ENCODE measurements at regions not wholly inside any gene's neighbourhood (a gene's known extent, or its start where the extent isn't known, plus 50 kb on each side); places are given as distances from the start of the nearest gene placed in this dataset.
A peak's percentile ranks its signal among the peaks of the same experiment; 100 is the strongest.

GRCh38 chr11:122308226-122308625 is 192.2 kb upstream of the BLID start:
- peaks cover 0 to 1% (median 0%) of the 10 kb centered on the region in 9 donors for H3K9me3 Mint-ChIP-seq
- POLR2A ChIA-PET, result no interaction called here
- ATAC-seq (no peak), DNase-seq (no peak)
- H3K36me3 Mint-ChIP-seq, result no peaks in the 10 kb centered on the region
- H3K27ac Mint-ChIP-seq, result no peak overlapping the region
- no peak overlapping the region for H3K4me3 Mint-ChIP-seq
- H3K27me3 Mint-ChIP-seq, result peaks cover 0 to 23% (median 7%) of the 10 kb centered on the region in 5 donors
- no peaks in the 10 kb centered on the region for H3K4me1 Mint-ChIP-seq

GRCh38 chr11:122307476-122308035 is 191.5 kb upstream of the BLID start:
- no peak overlapping the region for H3K27ac Mint-ChIP-seq
- no peaks in the 10 kb centered on the region for H3K4me1 Mint-ChIP-seq
- H3K4me3 Mint-ChIP-seq, result no peak overlapping the region
- ATAC-seq (no peak), DNase-seq (no peak)
- POLR2A ChIA-PET, result no interaction called here
- H3K27me3 Mint-ChIP-seq, result peaks cover 0 to 23% (median 7%) of the 10 kb centered on the region in 5 donors
- no peaks in the 10 kb centered on the region for H3K36me3 Mint-ChIP-seq
- H3K9me3 Mint-ChIP-seq, result peaks cover 0 to 1% (median 0%) of the 10 kb centered on the region in 9 donors

- DNase-seq (no peak), ATAC-seq (no peak)
- Mint-ChIP-seq H3K9me3 (peaks cover 0 to 1% (median 0%) of the 10 kb centered on the region in 9 donors), H3K4me1 (no peaks in the 10 kb centered on the region), H3K27ac (no peak overlapping the region), H3K4me3 (no peak overlapping the region), H3K36me3 (no peaks in the 10 kb centered on the region), H3K27me3 (peaks cover 0 to 23% (median 7%) of the 10 kb centered on the region in 5 donors)
- POLR2A ChIA-PET, result no interaction called here
Measured at GRCh38 chr11:122306831-122307391, 190.9 kb upstream of the BLID start.

- H3K4me1 Mint-ChIP-seq, result no peaks in the 10 kb centered on the region
- H3K4me3 Mint-ChIP-seq, result no peak overlapping the region
- no peak overlapping the region for H3K27ac Mint-ChIP-seq
- DNase-seq, result no peak
- peaks cover 0 to 23% (median 8%) of the 10 kb centered on the region in 5 donors for H3K27me3 Mint-ChIP-seq
- no peaks in the 10 kb centered on the region for H3K36me3 Mint-ChIP-seq
- H3K9me3 Mint-ChIP-seq, result peaks cover 0 to 1% (median 0%) of the 10 kb centered on the region in 9 donors
- POLR2A ChIA-PET, result no interaction called here
- no peak for ATAC-seq
Measured at GRCh38 chr11:122305426-122306320, 189.7 kb upstream of the BLID start.

GRCh38 chr11:122304973-122305372 is 189.0 kb upstream of the BLID start:
- POLR2A ChIA-PET, result no interaction called here
- DNase-seq (no peak), ATAC-seq (no peak)
- H3K27me3 Mint-ChIP-seq, result peaks cover 0 to 28% (median 8%) of the 10 kb centered on the region in 5 donors
- no peaks in the 10 kb centered on the region for H3K4me1 Mint-ChIP-seq
- H3K27ac Mint-ChIP-seq, result no peak overlapping the region
- peaks cover 0 to 6% (median 3%) of the 10 kb centered on the region in 9 donors for H3K9me3 Mint-ChIP-seq
- H3K36me3 Mint-ChIP-seq, result peaks cover 0 to 2% (median 0%) of the 10 kb centered on the region in 3 donors
- no peak overlapping the region for H3K4me3 Mint-ChIP-seq

- H3K4me3 Mint-ChIP-seq, result no peak overlapping the region
- H3K27me3 Mint-ChIP-seq, result peaks cover 0 to 32% (median 7%) of the 10 kb centered on the region in 5 donors
- peaks cover 0 to 9% (median 0%) of the 10 kb centered on the region in 3 donors for H3K36me3 Mint-ChIP-seq
- peaks cover 3 to 13% (median 8%) of the 10 kb centered on the region in 9 donors for H3K9me3 Mint-ChIP-seq
- H3K27ac Mint-ChIP-seq, result no peak overlapping the region
- ATAC-seq (no peak), DNase-seq (no peak)
- no peaks in the 10 kb centered on the region for H3K4me1 Mint-ChIP-seq
- POLR2A ChIA-PET, result no interaction called here
Measured at GRCh38 chr11:122304306-122304705, 188.3 kb upstream of the BLID start.

- Mint-ChIP-seq H3K4me3 (no peak overlapping the region), H3K4me1 (no peaks in the 10 kb centered on the region), H3K36me3 (peaks cover 0 to 15% (median 0%) of the 10 kb centered on the region in 3 donors), H3K9me3 (peaks cover 3 to 42% (median 19%) of the 10 kb centered on the region in 9 donors), H3K27ac (no peak overlapping the region), H3K27me3 (peaks cover 0 to 11% (median 3%) of the 10 kb centered on the region in 5 donors)
- POLR2A ChIA-PET, result no interaction called here
- ATAC-seq (no peak), DNase-seq (no peak)
Measured at GRCh38 chr11:122294041-122294440, 178.0 kb upstream of the BLID start.

GRCh38 chr11:122293296-122294023 is 177.4 kb upstream of the BLID start:
- Mint-ChIP-seq H3K27me3 (peaks cover 0 to 13% (median 3%) of the 10 kb centered on the region in 5 donors), H3K27ac (peak overlapping the region in 1 of 10 donors; percentile 44), H3K9me3 (peaks cover 0 to 37% (median 14%) of the 10 kb centered on the region in 9 donors), H3K4me3 (no peak overlapping the region), H3K4me1 (no peaks in the 10 kb centered on the region), H3K36me3 (peaks cover 0 to 12% (median 0%) of the 10 kb centered on the region in 3 donors)
- no peak for ATAC-seq
- POLR2A ChIA-PET, result no interaction called here
- no peak for DNase-seq

- Mint-ChIP-seq H3K4me3 (no peak overlapping the region), H3K27me3 (peaks cover 0 to 11% (median 4%) of the 10 kb centered on the region in 5 donors), H3K36me3 (no peaks in the 10 kb centered on the region), H3K27ac (no peak overlapping the region), H3K4me1 (no peaks in the 10 kb centered on the region), H3K9me3 (peaks cover 0 to 5% (median 0%) of the 10 kb centered on the region in 9 donors)
- DNase-seq, result no peak
- no peak for ATAC-seq
- POLR2A ChIA-PET, result no interaction called here
Measured at GRCh38 chr11:122287401-122287800, 171.4 kb upstream of the BLID start.

GRCh38 chr11:122285070-122285988 is 169.3 kb upstream of the BLID start:
- Mint-ChIP-seq H3K27me3 (peaks cover 0 to 11% (median 2%) of the 10 kb centered on the region in 5 donors), H3K27ac (no peak overlapping the region), H3K4me3 (no peak overlapping the region), H3K36me3 (no peaks in the 10 kb centered on the region), H3K9me3 (peaks cover 0 to 3% (median 0%) of the 10 kb centered on the region in 9 donors), H3K4me1 (no peaks in the 10 kb centered on the region)
- ATAC-seq (no peak), DNase-seq (no peak)
- POLR2A ChIA-PET, result no interaction called here

- H3K27ac Mint-ChIP-seq, result no peak overlapping the region
- POLR2A ChIA-PET, result no interaction called here
- H3K36me3 Mint-ChIP-seq, result no peaks in the 10 kb centered on the region
- H3K4me1 Mint-ChIP-seq, result no peaks in the 10 kb centered on the region
- H3K4me3 Mint-ChIP-seq, result no peak overlapping the region
- H3K9me3 Mint-ChIP-seq, result peaks cover 0 to 3% (median 0%) of the 10 kb centered on the region in 9 donors
- no peaks in the 10 kb centered on the region for H3K27me3 Mint-ChIP-seq
- DNase-seq (no peak), ATAC-seq (no peak)
Measured at GRCh38 chr11:122280870-122281269, 164.9 kb upstream of the BLID start.

- Mint-ChIP-seq H3K4me3 (no peak overlapping the region), H3K4me1 (no peaks in the 10 kb centered on the region), H3K27ac (no peak overlapping the region), H3K9me3 (peaks cover 0 to 3% (median 0%) of the 10 kb centered on the region in 9 donors), H3K36me3 (no peaks in the 10 kb centered on the region), H3K27me3 (peaks cover 0 to 4% (median 0%) of the 10 kb centered on the region in 5 donors)
- POLR2A ChIA-PET, result no interaction called here
- ATAC-seq (no peak), DNase-seq (no peak)
Measured at GRCh38 chr11:122279194-122279593, 163.2 kb upstream of the BLID start.
